GM21529 (cell line): ENCODE measurements at regions not wholly inside any gene's neighbourhood (a gene's known extent, or its start where the extent isn't known, plus 50 kb on each side); places are given as distances from the start of the nearest gene placed in this dataset.

Experiments
- ATAC-seq: cut with Tn5 transposase; IDR thresholded peaks from one replicate; pipeline ENCODE4 v1.9.1; 2021; ENCODE audit not compliant: unreplicated experiment

- ATAC-seq = no peak
Observed at GRCh38 chr2:156099382-156099781, 233.1 kb downstream of the NR4A2 start.

GRCh38 chr2:156098506-156098905 lies 234.0 kb downstream of the NR4A2 start:
- ATAC-seq = no peak

DNA sequence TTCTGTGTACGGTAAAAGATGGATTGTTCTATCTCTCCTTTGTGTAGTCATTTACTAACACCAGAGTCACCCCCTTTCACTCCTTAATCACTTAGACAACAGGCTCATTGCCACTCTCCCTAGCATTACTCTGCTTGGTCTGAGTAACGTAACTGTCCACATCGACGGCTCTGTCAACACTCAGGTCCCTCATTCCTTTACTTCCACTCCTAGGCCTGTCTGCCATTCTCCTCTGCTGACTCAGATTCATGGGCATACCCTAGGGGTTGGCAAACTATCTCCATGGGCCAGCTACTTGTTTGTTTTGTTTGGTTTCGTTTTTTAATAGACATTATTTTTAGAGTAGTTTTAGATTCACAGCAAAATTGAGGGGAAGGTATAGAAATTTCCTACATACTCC lies 243.9 kb downstream of the NR4A2 start:
- no peak for ATAC-seq

DNA sequence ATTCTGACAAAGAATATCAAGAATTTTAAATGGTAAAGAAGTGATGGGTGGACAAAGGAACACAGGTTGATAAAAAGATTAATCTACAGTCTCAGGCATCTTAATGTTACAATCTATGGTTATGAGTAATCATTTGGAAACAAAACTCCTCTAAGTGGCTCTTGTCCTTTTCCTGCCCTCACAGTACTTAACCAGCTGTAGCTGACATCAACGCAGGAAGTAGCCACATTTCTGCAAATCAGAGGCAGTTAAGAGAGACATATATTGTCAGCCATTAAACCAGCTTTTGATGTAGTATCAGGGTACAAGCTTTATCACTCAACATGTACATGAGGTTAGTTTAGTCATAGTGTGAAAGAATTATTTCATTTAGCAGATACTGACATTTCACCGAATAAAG lies 244.6 kb downstream of the NR4A2 start:
- no peak for ATAC-seq

DNA sequence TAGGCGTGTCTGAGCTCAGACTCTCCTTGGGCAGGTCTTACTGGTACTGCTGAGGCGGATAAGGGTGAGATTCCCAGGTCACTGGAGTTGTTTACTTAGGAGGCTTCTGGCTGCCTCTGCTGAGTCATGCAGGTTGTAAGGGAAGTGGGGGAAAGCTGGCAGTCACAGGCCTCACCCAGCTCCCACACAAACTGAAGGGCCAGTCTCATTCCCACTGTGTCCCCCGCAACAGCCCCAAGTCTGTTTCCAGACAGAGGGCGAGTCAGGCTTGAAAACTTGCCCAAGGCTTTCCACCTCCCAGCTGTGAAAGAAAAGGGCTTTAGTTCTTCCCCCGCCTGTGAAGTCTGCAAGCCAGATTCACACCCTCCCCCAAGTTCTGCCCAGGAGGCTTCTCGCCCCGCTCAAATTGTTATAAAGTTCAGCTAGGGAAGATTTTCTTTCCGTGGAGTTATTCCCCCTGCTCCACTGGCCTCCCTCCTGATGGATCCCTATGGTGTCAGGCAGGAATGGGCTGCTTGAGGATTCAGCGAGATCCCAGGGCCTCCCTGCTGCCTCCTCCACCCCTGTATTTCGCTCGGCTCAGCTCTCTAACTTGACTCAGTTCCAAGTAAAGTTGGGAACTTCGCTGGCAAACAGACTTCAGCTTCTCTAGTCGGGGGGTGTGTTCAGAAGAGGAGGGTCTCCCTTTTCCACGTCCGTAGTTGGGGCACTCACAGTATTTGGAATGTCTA lies 248.6 kb downstream of the NR4A2 start:
- ATAC-seq = no peak

DNA sequence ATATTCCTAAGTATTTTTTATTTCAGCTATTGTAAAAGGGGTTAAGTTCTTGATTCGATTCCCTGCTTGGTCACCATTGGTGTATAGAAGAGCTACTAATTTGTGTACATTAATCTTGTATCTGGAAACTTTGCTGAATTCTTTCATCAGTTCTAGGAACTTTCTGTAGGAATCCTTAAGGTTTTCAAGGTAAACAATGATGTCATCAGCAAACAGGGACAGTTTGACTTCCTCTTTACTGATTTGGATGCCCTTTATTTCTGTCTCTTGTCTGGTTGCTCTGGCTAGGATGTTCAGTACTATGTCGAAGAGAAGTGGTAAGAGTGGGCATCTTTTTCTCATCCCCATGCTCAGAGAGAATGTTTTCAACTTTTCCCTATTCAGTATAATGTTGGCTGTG lies 252.7 kb downstream of the NR4A2 start:
- no peak for ATAC-seq

DNA sequence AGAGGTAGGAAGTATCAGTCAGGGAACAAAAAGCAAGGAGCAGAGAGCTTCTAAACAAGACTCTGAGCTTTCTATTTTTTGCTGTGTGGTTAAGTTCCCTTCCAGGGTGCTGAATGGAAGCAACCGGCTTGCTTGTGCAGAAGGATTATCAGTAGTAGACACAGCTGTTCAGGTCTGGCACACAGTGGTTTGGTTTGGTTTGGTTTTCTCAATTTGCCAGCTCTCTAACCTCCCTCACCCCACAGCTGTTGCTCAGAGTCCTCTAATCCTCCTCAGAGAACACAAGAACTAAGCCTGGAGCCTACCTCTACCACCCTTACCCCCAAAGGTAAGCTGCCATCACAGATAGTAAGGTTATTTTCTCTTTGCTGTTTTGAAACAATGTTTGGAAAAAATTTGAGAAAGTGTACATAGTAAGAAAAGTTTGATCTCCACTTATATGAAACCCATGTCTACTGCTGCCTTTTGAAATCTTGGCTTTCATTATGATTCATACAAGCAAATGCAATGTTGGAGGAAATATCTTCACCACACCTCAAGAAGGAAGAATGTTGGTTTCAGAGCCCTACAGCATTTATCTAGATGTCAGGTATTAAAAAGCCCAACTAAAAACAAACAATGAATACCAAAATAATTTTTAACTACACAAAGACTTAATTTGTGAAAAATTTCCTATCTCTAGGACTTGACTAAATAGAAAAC lies 255.3 kb downstream of the NR4A2 start:
- no peak for ATAC-seq

GRCh38 chr2:156065912-156066311 lies 266.6 kb downstream of the NR4A2 start:
- no peak for ATAC-seq

- no peak for ATAC-seq
Observed at GRCh38 chr2:156064540-156064939, 268.0 kb downstream of the NR4A2 start.

DNA sequence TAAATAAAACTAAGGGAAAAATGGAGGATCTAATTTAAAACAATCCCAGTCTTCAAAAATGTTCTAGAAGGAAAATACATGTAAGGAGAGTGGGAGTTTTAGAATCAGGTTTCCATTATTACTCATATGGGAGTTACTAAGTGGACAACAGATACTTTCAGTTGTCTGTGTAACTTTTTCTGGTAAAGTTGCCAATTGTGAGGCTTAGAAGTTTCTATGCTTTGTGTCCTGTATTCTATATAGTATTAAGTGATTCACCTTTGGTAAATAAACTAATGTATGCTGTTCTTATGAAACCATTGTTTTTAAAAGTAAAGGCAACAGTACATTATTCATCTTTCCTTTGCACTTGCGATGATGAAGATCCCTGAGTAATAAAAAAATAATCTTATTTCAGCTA lies 274.9 kb downstream of the NR4A2 start:
- no peak for ATAC-seq

DNA sequence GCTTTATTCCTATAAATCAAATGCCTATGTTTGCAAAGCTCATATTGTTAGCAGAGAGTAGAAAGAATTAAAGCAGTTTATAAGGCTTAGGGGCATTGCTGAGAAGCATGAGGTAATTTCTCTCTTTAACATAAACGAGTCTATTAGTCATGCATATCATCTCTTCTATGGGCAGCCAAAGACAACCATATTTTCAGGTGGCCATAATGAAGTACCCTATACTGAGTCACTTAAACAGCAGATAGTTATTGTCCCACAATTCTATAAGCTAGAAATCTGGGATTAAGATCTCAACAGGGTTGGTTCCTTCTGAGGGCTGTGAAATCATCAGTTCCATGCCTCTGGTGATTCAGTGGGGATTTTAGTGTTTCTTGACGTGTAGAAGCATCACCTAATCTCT lies 277.5 kb downstream of the NR4A2 start:
- no peak for ATAC-seq

- no peak for ATAC-seq
Observed at GRCh38 chr2:156046900-156047299, 285.6 kb downstream of the NR4A2 start.

GRCh38 chr2:156042895-156043294 lies 289.6 kb downstream of the NR4A2 start:
- ATAC-seq = no peak

DNA sequence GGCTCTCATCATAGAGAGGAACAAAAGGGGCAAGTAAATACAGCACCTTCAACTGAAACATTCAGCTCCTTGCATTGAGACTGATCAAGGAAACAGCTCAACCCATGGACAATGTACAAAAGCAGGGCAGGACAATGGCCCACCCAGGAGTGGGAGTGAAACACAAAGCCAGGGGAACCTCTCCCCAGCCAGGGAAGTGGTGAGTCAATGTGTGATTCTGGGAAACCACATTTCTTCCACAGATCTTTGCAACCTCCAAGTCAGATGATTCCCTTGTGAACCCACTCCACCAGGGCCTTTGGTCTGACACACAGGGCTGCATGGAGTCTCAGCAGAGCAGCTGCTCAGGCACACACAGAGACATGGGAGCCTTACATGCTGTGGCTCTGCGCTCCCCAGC lies 294.5 kb downstream of the NR4A2 start:
- no peak for ATAC-seq

GRCh38 chr2:156037482-156037881 lies 295.0 kb downstream of the NR4A2 start:
- no peak for ATAC-seq

DNA sequence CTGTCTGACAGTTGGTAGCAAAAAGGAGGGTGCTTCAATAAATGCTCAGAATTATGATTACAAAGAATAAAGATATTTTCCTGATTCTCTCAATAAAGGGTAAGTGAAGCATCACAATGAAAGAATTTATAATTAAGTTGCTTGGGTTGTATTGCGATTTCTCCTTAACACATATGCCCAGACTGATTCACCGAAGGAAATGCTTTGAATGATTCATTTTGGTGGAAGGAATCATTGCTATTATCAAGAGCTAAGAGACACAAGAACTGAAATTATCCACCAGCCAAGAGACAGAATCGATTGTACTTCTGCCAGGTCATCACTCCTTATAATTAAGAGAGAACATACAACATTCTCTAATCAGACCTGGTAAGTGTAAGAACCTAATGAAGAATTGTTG lies 301.4 kb downstream of the NR4A2 start:
- no peak for ATAC-seq

DNA sequence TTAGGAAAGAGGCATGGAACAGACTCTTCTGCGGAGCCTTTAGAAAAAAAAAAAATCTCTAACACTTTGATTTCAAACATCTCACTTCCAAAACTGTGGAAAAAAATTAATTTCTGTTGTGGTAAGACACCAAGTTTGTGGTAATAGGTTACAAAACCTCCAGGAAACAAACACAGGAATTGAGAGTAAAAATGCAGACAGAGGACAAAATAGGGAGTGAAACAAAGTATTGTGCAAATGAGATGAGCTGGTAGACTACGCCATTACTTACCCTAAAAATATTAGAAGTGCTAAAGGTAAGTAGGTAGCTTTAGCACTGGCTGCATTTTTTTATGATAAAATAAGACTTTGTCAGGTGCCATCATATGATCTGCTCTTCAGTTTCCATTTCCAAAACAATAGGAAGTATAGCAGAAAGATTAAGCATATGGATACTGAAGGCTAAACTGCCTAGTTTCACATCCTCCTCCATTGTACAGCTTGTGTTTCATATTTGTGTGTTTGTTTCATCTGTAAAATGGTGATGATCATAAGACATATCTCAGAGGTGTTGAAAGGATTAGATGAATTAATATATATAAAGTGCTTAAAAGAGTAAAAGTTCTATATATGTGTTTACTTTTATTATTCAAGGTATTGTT lies 309.2 kb downstream of the NR4A2 start:
- no peak for ATAC-seq

GRCh38 chr2:156021146-156022040 lies 311.1 kb downstream of the NR4A2 start:
- no peak for ATAC-seq

- no peak for ATAC-seq
Observed at GRCh38 chr2:156019341-156019740, 313.2 kb downstream of the NR4A2 start.

- no peak for ATAC-seq
Observed at GRCh38 chr2:156017341-156017885, 315.1 kb downstream of the NR4A2 start.

DNA sequence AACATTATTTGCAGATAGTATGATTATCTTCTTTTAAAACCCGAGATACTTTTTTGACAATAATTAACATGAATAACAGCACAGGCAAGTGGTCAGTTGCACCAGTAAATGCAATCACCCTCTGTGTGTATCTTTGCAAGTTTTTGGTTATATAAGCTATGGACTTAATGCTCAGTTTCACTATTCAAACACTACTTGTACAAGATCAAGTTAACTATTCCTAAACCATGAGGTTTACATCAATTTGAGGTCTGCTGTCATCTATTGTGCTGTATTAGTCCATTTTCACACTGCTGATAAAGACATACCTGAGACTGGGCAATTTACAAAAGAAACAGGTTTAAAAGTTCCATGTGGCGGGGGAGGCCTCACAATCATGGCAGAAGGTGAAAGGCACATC lies 323.2 kb downstream of the NR4A2 start:
- no peak for ATAC-seq
